H9 (cell line): ENCODE measurements at regions not wholly inside any gene's neighbourhood (a gene's known extent, or its start where the extent isn't known, plus 50 kb on each side); places are given as distances from the start of the nearest gene placed in this dataset.

Experiments used
- DNase-seq: peaks from one replicate; pipeline ENCODE4 v3.0.0-alpha.2; 2017
- H2AFZ ChIP-seq: one replicate; pipeline ENCODE4 v1.6.1; 2013; ENCODE audit warnings: mild to moderate bottlenecking, low read length, control low read depth, moderate library complexity
- H2AK5ac ChIP-seq: 2 replicates; pipeline ENCODE4 v1.6.1; 2013; ENCODE audit warnings: low read length, control low read depth, mixed read lengths; ENCODE audit not compliant: insufficient read length
- H2BK120ac ChIP-seq: one replicate; pipeline ENCODE4 v1.6.1; 2013; ENCODE audit warnings: low read depth, mild to moderate bottlenecking, low read length, control low read depth, inconsistent platforms; ENCODE audit not compliant: poor library complexity, severe bottlenecking
- H2BK12ac ChIP-seq: 2 replicates; pipeline ENCODE4 v1.6.1; 2013; ENCODE audit warnings: low read length, control low read depth, mixed read lengths, low read depth; ENCODE audit not compliant: insufficient read length
- H2BK15ac ChIP-seq: 2 replicates; pipeline ENCODE4 v1.6.1; 2013; ENCODE audit warnings: low read depth, low read length, control low read depth
- H2BK20ac ChIP-seq: one replicate; pipeline ENCODE4 v1.6.1; 2013; ENCODE audit warnings: low read depth, mild to moderate bottlenecking, low read length, control low read depth, inconsistent platforms; ENCODE audit not compliant: poor library complexity, severe bottlenecking
- H2BK5ac ChIP-seq: 2 replicates; pipeline ENCODE4 v1.6.1; 2013; ENCODE audit warnings: low read length, control low read depth, mixed read lengths; ENCODE audit not compliant: insufficient read length
- H3K14ac ChIP-seq: 2 replicates; pipeline ENCODE4 v1.6.1; 2013; ENCODE audit warnings: low read length, control low read depth; ENCODE audit not compliant: insufficient read depth
- H3K18ac ChIP-seq: 2 replicates; pipeline ENCODE4 v1.6.1; 2013; ENCODE audit warnings: low read depth, mild to moderate bottlenecking, mixed read lengths, low read length, control low read depth; ENCODE audit not compliant: insufficient read length
- H3K23ac ChIP-seq: 2 replicates; pipeline ENCODE4 v1.6.1; 2013; ENCODE audit warnings: low read length, control low read depth, mixed read lengths, low read depth; ENCODE audit not compliant: insufficient read length
- H3K23me2 ChIP-seq: 2 replicates; pipeline ENCODE4 v1.6.1; 2013; ENCODE audit warnings: low read depth, mild to moderate bottlenecking, mixed read lengths, low read length, control low read depth; ENCODE audit not compliant: insufficient read length, poor library complexity, severe bottlenecking
- H3K27ac ChIP-seq: 2 replicates; pipeline ENCODE4 v1.5.1; 2013; ENCODE audit warnings: low read length, control low read depth, mixed read lengths, low read depth; ENCODE audit not compliant: insufficient read length
- H3K27me3 ChIP-seq: 2 replicates; pipeline ENCODE4 v1.6.1; 2013; ENCODE audit warnings: low read length, control low read depth, inconsistent platforms; ENCODE audit not compliant: insufficient read depth
- H3K4ac ChIP-seq: 2 replicates; pipeline ENCODE4 v1.6.1; 2013; ENCODE audit warnings: low read depth, mild to moderate bottlenecking, control low read depth, inconsistent platforms, low read length, moderate library complexity
- H3K4me1 ChIP-seq: 2 replicates; pipeline ENCODE4 v1.6.1; 2013; ENCODE audit warnings: low read length, control low read depth, inconsistent platforms; ENCODE audit not compliant: insufficient read depth
- H3K4me2 ChIP-seq: 2 replicates; pipeline ENCODE4 v1.6.1; 2013; ENCODE audit warnings: low read length, control low read depth, mixed read lengths; ENCODE audit not compliant: insufficient read length, insufficient read depth
- H3K56ac ChIP-seq: 2 replicates; pipeline ENCODE4 v1.6.1; 2013; ENCODE audit warnings: low read depth, mild to moderate bottlenecking, mixed read lengths, low read length, control low read depth; ENCODE audit not compliant: insufficient read length
- H3K79me1 ChIP-seq: 2 replicates; pipeline ENCODE4 v1.6.1; 2013; ENCODE audit warnings: low read depth, mild to moderate bottlenecking, moderate library complexity, low read length, control low read depth, inconsistent platforms; ENCODE audit not compliant: insufficient read depth, poor library complexity, severe bottlenecking
- H3K79me2 ChIP-seq: 2 replicates; pipeline ENCODE4 v1.6.1; 2013; ENCODE audit warnings: low read length, control low read depth, inconsistent platforms; ENCODE audit not compliant: insufficient read depth
- H3K9ac ChIP-seq: 2 replicates; pipeline ENCODE4 v1.6.1; 2013; ENCODE audit warnings: low read length, control low read depth, mixed read lengths; ENCODE audit not compliant: insufficient read length; ENCODE audit errors: extremely low read depth
- H3K9me3 ChIP-seq: one replicate; pipeline ENCODE4 v1.6.1; 2013; ENCODE audit warnings: low read depth, low read length, inconsistent platforms; ENCODE audit not compliant: control insufficient read depth
- H3T11ph ChIP-seq: one replicate; pipeline ENCODE4 v1.6.1; 2013; ENCODE audit warnings: mild to moderate bottlenecking, low read length, control low read depth, inconsistent platforms
- H4K20me1 ChIP-seq: one replicate; pipeline ENCODE4 v1.6.1; 2013; ENCODE audit not compliant: control insufficient read depth, insufficient read length, insufficient read depth
- H4K5ac ChIP-seq: 2 replicates; pipeline ENCODE4 v1.6.1; 2013; ENCODE audit warnings: low read depth, mild to moderate bottlenecking, mixed read lengths, low read length, control low read depth; ENCODE audit not compliant: insufficient read length
- H4K8ac ChIP-seq: replicated peaks from 2 replicates; pipeline ENCODE4 v1.6.1; 2013; ENCODE audit warnings: low read length, control low read depth, mixed read lengths, low read depth; ENCODE audit not compliant: insufficient read length
- H4K91ac ChIP-seq: 2 replicates; pipeline ENCODE4 v1.6.1; 2013; ENCODE audit warnings: low read depth, mild to moderate bottlenecking, moderate library complexity, mixed read lengths, low read length, control low read depth; ENCODE audit not compliant: insufficient read length
- H3K27ac Mint-ChIP-seq, 3 experiments: 2 replicates in 2 of 3; 3 replicates in 1 of 3; pipeline ENCODE4 v1.8.0; 2020 to 2021; ENCODE audit warnings: mixed read lengths in 3 of 3, mild to moderate bottlenecking in 1 of 3, moderate library complexity in 1 of 3
- H3K27me3 Mint-ChIP-seq: 2 replicates; pipeline ENCODE4 v1.8.0; 2021; ENCODE audit warnings: low read depth, mild to moderate bottlenecking, moderate library complexity, mixed read lengths
- H3K36me3 Mint-ChIP-seq, 3 experiments: 2 replicates in 2 of 3; 3 replicates in 1 of 3; pipeline ENCODE4 v1.8.0; 2020 to 2021; ENCODE audit warnings: low read depth in 3 of 3, mixed read lengths in 3 of 3; ENCODE audit not compliant: insufficient read depth in 1 of 3
- H3K4me1 Mint-ChIP-seq, 2 experiments: 2 replicates each; pipeline ENCODE4 v1.8.0; 2020; ENCODE audit warnings: mixed read lengths in 2 of 2
- H3K4me3 Mint-ChIP-seq, 2 experiments: 2 replicates in 1 of 2; 3 replicates in 1 of 2; pipeline ENCODE4 v1.8.0; 2020 to 2021; ENCODE audit warnings: mild to moderate bottlenecking in 2 of 2, mixed read lengths in 2 of 2, moderate library complexity in 1 of 2
- H3K9me3 Mint-ChIP-seq, 2 experiments: 2 replicates in 1 of 2; 3 replicates in 1 of 2; pipeline ENCODE4 v1.8.0; 2020; ENCODE audit warnings: mild to moderate bottlenecking in 2 of 2, mixed read lengths in 2 of 2, moderate library complexity in 1 of 2
- WGBS: extraction: QIAGEN DNeasy Blood & Tissue Kit; methylation state at CpG from one replicate; pipeline ENCODE4 v1.1.7; 2013; ENCODE audit warnings: missing lambda C conversion rate, low lambda C conversion rate, mixed read lengths; ENCODE audit not compliant: insufficient read length; ENCODE audit errors: extremely low coverage; 5-methylcytosine and 5-hydroxymethylcytosine counted together
- TF ChIP-seq, protein P1 (sequence below): fragments of 200-600 bp; sonication (generic); conservative IDR thresholded peaks from 3 replicates; pipeline ENCODE4 v1.8.0; 2021; ENCODE audit warnings: antibody characterized with exemption, mild to moderate bottlenecking

DNA sequence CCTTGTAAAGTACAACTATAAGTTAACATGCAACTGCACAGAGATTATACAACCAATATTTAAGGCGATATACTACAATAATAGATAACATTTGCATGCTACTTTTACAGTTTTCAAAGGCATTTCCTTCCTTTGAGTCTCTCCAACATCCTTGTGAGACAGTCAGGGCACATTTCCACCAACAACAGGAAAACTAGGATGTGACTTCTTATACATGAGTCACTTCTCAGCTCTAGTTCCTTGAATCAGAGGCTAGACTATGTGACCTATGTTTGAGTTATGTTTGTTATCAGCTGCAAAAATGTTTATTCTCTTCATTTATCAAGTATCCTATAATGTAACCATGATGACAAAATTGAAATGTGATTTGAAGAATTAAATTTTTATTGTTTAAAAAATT lies 51.7 kb upstream of the TFAP2D start:
- Histone ChIP-seq H3T11ph (no peak overlapping the region), H3K9me3 (no peaks in the 10 kb centered on the region), H3K56ac (no peak overlapping the region), H3K14ac (no peak overlapping the region), H4K8ac (no peak overlapping the region), H3K4ac (no peak overlapping the region), H4K91ac (no peak overlapping the region), H4K20me1 (no peaks in the 10 kb centered on the region), H2BK5ac (no peak overlapping the region), H2BK15ac (no peak overlapping the region), H3K27me3 (no peaks in the 10 kb centered on the region), H2AK5ac (no peak overlapping the region), H2BK12ac (no peak overlapping the region), H4K5ac (no peak overlapping the region), H3K9ac (no peak overlapping the region), H2AFZ (no peak overlapping the region), H3K4me1 (peaks cover 6% of the 10 kb centered on the region; the same call in 1 of the 2 replicates), H3K18ac (no peak overlapping the region), H3K23ac (no peak overlapping the region), H3K23me2 (no peaks in the 10 kb centered on the region), H2BK120ac (no peak overlapping the region), H3K79me2 (no peaks in the 10 kb centered on the region), H3K27ac (no peak overlapping the region), H3K79me1 (no peaks in the 10 kb centered on the region), H2BK20ac (no peak overlapping the region), H3K4me2 (no peak overlapping the region)
- Mint-ChIP-seq H3K4me1 (peaks cover 15 to 18% of the 10 kb centered on the region in 2 experiments), H3K9me3 (no peaks in the 10 kb centered on the region), H3K27me3 (no peaks in the 10 kb centered on the region; the same call in 1 of the 2 replicates), H3K27ac (no peak overlapping the region), H3K36me3 (no peaks in the 10 kb centered on the region), H3K4me3 (no peak overlapping the region)
- DNase-seq, result no peak
- TF ChIP-seq, protein P1, sequence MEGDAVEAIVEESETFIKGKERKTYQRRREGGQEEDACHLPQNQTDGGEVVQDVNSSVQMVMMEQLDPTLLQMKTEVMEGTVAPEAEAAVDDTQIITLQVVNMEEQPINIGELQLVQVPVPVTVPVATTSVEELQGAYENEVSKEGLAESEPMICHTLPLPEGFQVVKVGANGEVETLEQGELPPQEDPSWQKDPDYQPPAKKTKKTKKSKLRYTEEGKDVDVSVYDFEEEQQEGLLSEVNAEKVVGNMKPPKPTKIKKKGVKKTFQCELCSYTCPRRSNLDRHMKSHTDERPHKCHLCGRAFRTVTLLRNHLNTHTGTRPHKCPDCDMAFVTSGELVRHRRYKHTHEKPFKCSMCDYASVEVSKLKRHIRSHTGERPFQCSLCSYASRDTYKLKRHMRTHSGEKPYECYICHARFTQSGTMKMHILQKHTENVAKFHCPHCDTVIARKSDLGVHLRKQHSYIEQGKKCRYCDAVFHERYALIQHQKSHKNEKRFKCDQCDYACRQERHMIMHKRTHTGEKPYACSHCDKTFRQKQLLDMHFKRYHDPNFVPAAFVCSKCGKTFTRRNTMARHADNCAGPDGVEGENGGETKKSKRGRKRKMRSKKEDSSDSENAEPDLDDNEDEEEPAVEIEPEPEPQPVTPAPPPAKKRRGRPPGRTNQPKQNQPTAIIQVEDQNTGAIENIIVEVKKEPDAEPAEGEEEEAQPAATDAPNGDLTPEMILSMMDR, result no peak
- WGBS, result no CpG with 5 or more reads among the region's 1 CpG
